Breast epithelium (tissue), 3 donors: ENCODE measurements at regions not wholly inside any gene's neighbourhood (a gene's known extent, or its start where the extent isn't known, plus 50 kb on each side); places are given as distances from the start of the nearest gene placed in this dataset.

Experiments
- CTCF ChIP-seq, 3 donors: fragments of 450-650 bp; IDR thresholded peaks; one replicate each; pipeline ENCODE4 v1.5.1; 2016 to 2017; ENCODE audit warnings: antibody characterized with exemption in 3 of 3, mild to moderate bottlenecking in 3 of 3, moderate library complexity in 3 of 3
- POLR2A ChIP-seq: fragments of 450-650 bp; IDR thresholded peaks from one replicate; pipeline ENCODE4 v1.6.1; 2016; ENCODE audit warnings: antibody characterized with exemption, mild to moderate bottlenecking, moderate library complexity

DNA sequence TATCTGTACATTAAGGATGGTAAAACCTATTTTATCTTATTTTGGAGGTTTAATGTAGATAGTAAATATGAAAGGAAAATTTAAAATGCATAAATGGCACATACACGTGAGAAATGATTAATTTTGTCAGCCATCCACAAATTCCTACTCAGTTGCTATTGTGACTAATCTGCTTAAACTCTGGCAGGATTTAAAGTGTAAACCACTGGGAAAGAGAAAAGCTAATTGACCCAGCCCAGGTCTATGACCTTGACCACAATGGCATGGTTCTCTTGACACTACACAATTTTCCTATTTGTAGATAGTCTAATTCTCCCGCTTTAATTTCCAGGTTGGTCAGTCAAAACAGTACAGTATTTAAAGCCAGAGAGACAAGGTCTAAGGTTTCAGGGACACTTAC lies 459.0 kb upstream of the KLF4 start:
- no peak for TF ChIP-seq CTCF (IDR thresholded peaks at IDR 0.05)
- TF ChIP-seq POLR2A, result no peak
